ENCODE measurements at regions not wholly inside any gene's neighbourhood (a gene's known extent, or its start where the extent isn't known, plus 50 kb on each side); places are given as distances from the start of the nearest gene placed in this dataset.
A peak's percentile ranks its signal among the peaks of the same experiment; 100 is the strongest.

DNA sequence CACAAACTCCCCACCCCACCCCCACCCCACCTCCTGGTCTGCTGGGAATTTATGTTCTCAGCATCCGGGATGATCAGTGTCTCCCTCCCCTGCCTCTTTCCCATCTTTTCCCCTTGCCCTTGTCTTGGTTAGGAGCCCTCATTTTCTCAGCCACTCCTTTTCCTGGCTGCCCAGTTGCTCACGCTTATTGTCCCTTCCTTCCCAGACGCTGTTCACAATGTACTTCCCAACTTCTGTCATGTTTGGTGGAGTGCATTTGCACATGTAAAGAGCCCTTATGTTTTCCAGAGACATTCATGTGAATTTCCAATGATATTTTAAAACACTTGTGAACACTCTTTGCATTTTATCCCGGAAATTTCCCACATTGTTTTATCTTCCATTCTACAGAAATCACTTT lies 192.1 kb downstream of the RHOU start:
- peaks cover 0 to 6% (median 0%) of the 10 kb centered on the region in 3 donors for H3K27me3 Mint-ChIP-seq (ENCODE audit: low read depth in 3 of 3)
- intact Hi-C loops (cut with micrococcal nuclease) = no loop called here
- Histone ChIP-seq H3K9me3 (replicated peaks in 1 of 2; ENCODE audit: control insufficient read depth in 1 of 2, insufficient read depth in 1 of 2, low read length in 2 of 2) (no peaks in the 10 kb centered on the region), H4K20me1 (ENCODE audit: insufficient read depth, low read length) (no peaks in the 10 kb centered on the region), H3K36me3 (replicated peaks in 1 of 2; ENCODE audit: control insufficient read depth in 1 of 2, insufficient read depth in 2 of 2, low read length in 2 of 2) (no peaks in the 10 kb centered on the region), H3K4me1 (ENCODE audit: control insufficient read depth in 1 of 2, insufficient read depth in 2 of 2, low read length in 2 of 2) (peaks cover 4 to 29% of the 10 kb centered on the region in 2 donors), H3K27ac (ENCODE audit: low read depth in 1 of 2, low read length in 2 of 2) (no peak overlapping the region), H3K4me2 (replicated peaks; ENCODE audit: extremely low read depth, low read length, poor library complexity, severe bottlenecking) (no peak overlapping the region), H3K79me2 (ENCODE audit: insufficient read depth, low read length) (no peaks in the 10 kb centered on the region), H3K4me3 (replicated peaks in 1 of 3; ENCODE audit: low read depth in 2 of 3, low read length in 3 of 3) (no peak overlapping the region), H3K9ac (ENCODE audit: insufficient read depth, low read length, poor library complexity, severe bottlenecking) (no peak overlapping the region), H2AFZ (ENCODE audit: insufficient read depth, low read depth, low read length, poor library complexity, severe bottlenecking) (no peak overlapping the region), H3K27me3 (ENCODE audit: control insufficient read depth in 2 of 2, insufficient read depth in 2 of 2, low read length in 2 of 2) (no peaks in the 10 kb centered on the region)
- TF ChIP-seq, protein P1, sequence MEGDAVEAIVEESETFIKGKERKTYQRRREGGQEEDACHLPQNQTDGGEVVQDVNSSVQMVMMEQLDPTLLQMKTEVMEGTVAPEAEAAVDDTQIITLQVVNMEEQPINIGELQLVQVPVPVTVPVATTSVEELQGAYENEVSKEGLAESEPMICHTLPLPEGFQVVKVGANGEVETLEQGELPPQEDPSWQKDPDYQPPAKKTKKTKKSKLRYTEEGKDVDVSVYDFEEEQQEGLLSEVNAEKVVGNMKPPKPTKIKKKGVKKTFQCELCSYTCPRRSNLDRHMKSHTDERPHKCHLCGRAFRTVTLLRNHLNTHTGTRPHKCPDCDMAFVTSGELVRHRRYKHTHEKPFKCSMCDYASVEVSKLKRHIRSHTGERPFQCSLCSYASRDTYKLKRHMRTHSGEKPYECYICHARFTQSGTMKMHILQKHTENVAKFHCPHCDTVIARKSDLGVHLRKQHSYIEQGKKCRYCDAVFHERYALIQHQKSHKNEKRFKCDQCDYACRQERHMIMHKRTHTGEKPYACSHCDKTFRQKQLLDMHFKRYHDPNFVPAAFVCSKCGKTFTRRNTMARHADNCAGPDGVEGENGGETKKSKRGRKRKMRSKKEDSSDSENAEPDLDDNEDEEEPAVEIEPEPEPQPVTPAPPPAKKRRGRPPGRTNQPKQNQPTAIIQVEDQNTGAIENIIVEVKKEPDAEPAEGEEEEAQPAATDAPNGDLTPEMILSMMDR (IDR thresholded peaks at IDR 0.05) = no peak
- no peak overlapping the region for H3K4me3 Mint-ChIP-seq
- whole genome bisulfite sequencing (ENCODE audit: insufficient coverage) = 89% methylated on average over 3 of the region's 4 CpGs
- H3K27ac Mint-ChIP-seq = no peak overlapping the region
- peaks cover 4 to 13% (median 8%) of the 10 kb centered on the region in 7 donors for H3K9me3 Mint-ChIP-seq
- peaks cover 20% of the 10 kb centered on the region for H3K4me1 Mint-ChIP-seq
- H3K36me3 Mint-ChIP-seq = peaks cover 9 to 22% of the 10 kb centered on the region in 2 donors
- no peak for DNase-seq

- Histone ChIP-seq H2AFZ (ENCODE audit: insufficient read depth, low read depth, low read length, poor library complexity, severe bottlenecking) (no peak overlapping the region), H3K4me2 (replicated peaks; ENCODE audit: extremely low read depth, low read length, poor library complexity, severe bottlenecking) (no peak overlapping the region), H3K27me3 (ENCODE audit: control insufficient read depth in 2 of 2, insufficient read depth in 2 of 2, low read length in 2 of 2) (no peaks in the 10 kb centered on the region), H3K79me2 (ENCODE audit: insufficient read depth, low read length) (no peaks in the 10 kb centered on the region), H4K20me1 (ENCODE audit: insufficient read depth, low read length) (no peaks in the 10 kb centered on the region), H3K4me3 (replicated peaks in 1 of 3; ENCODE audit: low read depth in 2 of 3, low read length in 3 of 3) (no peak overlapping the region), H3K27ac (ENCODE audit: low read depth in 1 of 2, low read length in 2 of 2) (no peak overlapping the region), H3K9me3 (replicated peaks in 1 of 2; ENCODE audit: control insufficient read depth in 1 of 2, insufficient read depth in 1 of 2, low read length in 2 of 2) (no peaks in the 10 kb centered on the region), H3K4me1 (ENCODE audit: control insufficient read depth in 1 of 2, insufficient read depth in 2 of 2, low read length in 2 of 2) (peaks cover 4 to 23% of the 10 kb centered on the region in 2 donors), H3K36me3 (replicated peaks in 1 of 2; ENCODE audit: control insufficient read depth in 1 of 2, insufficient read depth in 2 of 2, low read length in 2 of 2) (no peaks in the 10 kb centered on the region), H3K9ac (ENCODE audit: insufficient read depth, low read length, poor library complexity, severe bottlenecking) (no peak overlapping the region)
- Mint-ChIP-seq H3K4me1 (peaks cover 18% of the 10 kb centered on the region), H3K27ac (peak overlapping the region in 1 of 7 donors; percentile 46), H3K36me3 (peaks cover 5 to 23% of the 10 kb centered on the region in 2 donors), H3K27me3 (ENCODE audit: low read depth in 3 of 3) (peaks cover 0 to 6% (median 0%) of the 10 kb centered on the region in 3 donors), H3K9me3 (peaks cover 3 to 8% (median 5%) of the 10 kb centered on the region in 7 donors), H3K4me3 (no peak overlapping the region)
- 80% methylated on average over 9 of the region's 12 CpGs for whole genome bisulfite sequencing (ENCODE audit: insufficient coverage)
- intact Hi-C loops (cut with micrococcal nuclease) = no loop called here
- TF ChIP-seq, protein P1 (IDR thresholded peaks at IDR 0.05) = no peak
- no peak for DNase-seq
These were observed 192.9 kb downstream of the RHOU start for GRCh38 chr1:228927946-228928898.

Measured in CD14-positive monocyte (primary cell).